Large intestine (tissue), 3 donors: ENCODE measurements at regions not wholly inside any gene's neighbourhood (a gene's known extent, or its start where the extent isn't known, plus 50 kb on each side); places are given as distances from the start of the nearest gene placed in this dataset.

ENCODE experiments used
- DNase-seq, 2 donors: peaks; one replicate each; pipeline versions ENCODE4 v3.0.0 to v3.0.0-alpha.2; 2013
- H3K27ac ChIP-seq: one replicate; pipeline ENCODE4 v1.5.1; 2013; ENCODE audit warnings: low read length
- H3K27me3 ChIP-seq: 2 replicates; pipeline ENCODE4 v1.6.1; 2013; ENCODE audit warnings: low read length; ENCODE audit not compliant: control insufficient read depth, insufficient read depth
- H3K36me3 ChIP-seq: 2 replicates; pipeline ENCODE4 v1.6.1; 2013; ENCODE audit warnings: low read length; ENCODE audit not compliant: control insufficient read depth, insufficient read depth
- H3K4me1 ChIP-seq: one replicate; pipeline ENCODE4 v1.6.1; 2013; ENCODE audit warnings: low read length; ENCODE audit not compliant: control insufficient read depth, insufficient read depth
- H3K4me3 ChIP-seq: one replicate; pipeline ENCODE4 v1.5.1; 2013; ENCODE audit warnings: low read length
- H3K9me3 ChIP-seq: one replicate; pipeline ENCODE4 v1.6.1; 2013; ENCODE audit warnings: mild to moderate bottlenecking, low read depth, low read length, moderate library complexity; ENCODE audit not compliant: control insufficient read depth
- whole genome bisulfite sequencing: methylation state at CpG from one replicate; pipeline ENCODE4 v1.1.5; 2013; ENCODE audit warnings: low lambda C conversion rate; ENCODE audit not compliant: insufficient coverage; 5-methylcytosine and 5-hydroxymethylcytosine counted together

DNA sequence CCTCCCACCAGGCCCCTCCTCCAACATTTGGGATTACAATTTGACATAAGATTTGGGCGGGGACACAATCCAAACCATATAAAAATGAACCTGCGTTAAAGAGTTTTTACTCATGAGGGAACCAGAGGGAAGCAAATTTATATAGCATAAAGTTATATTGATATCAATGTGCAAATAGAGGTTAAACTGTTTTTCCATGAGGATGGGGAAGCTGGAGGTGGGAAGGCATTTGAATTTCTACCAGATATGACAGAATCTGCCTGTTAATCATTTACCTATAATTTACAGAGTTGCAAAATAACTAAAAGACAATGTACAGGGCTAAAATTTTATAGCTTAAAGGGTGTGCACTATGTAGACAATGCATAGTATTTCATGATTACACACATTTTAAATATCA, 322.0 kb upstream of the FKBP1C start:
- Histone ChIP-seq H3K27me3 (no peaks in the 10 kb centered on the region), H3K9me3 (no peaks in the 10 kb centered on the region), H3K27ac (no peak overlapping the region), H3K4me1 (no peaks in the 10 kb centered on the region), H3K4me3 (no peak overlapping the region), H3K36me3 (no peaks in the 10 kb centered on the region)
- WGBS = no CpG with 5 or more reads among the region's 2 CpGs
- no peak for DNase-seq

DNA sequence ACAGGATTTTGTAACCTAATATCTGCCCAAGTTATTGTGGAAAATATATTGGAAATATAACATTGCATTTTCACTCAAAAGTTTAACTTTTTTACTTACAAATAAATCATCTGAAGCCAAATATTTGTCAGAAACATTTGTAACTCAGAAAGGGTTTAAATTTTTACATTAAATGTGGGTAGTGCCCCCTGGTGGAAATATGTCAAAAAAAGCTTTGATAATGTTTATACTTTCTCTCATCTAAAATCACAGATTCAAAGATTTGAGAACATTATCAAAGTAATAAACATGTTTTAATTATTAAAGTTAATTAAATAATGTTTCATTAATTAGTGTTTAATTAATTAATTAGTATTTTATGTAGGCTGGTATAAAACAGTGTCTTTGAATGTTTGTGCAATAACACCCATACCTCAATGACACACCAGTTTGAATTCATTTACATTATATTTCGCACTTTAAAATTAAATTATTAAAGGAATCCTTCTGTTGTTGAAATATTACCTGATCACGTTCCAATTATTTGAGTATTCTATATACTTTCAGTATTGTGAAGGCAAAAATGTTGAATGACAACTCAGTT, 320.1 kb upstream of the FKBP1C start:
- no peaks in the 10 kb centered on the region for H3K36me3 ChIP-seq
- H3K27me3 ChIP-seq = no peaks in the 10 kb centered on the region
- no CpG with 5 or more reads among the region's 2 CpGs for WGBS
- DNase-seq = no peak
- H3K4me1 ChIP-seq = no peaks in the 10 kb centered on the region
- H3K27ac ChIP-seq = no peak overlapping the region
- H3K4me3 ChIP-seq = no peak overlapping the region
- H3K9me3 ChIP-seq = no peaks in the 10 kb centered on the region

DNA sequence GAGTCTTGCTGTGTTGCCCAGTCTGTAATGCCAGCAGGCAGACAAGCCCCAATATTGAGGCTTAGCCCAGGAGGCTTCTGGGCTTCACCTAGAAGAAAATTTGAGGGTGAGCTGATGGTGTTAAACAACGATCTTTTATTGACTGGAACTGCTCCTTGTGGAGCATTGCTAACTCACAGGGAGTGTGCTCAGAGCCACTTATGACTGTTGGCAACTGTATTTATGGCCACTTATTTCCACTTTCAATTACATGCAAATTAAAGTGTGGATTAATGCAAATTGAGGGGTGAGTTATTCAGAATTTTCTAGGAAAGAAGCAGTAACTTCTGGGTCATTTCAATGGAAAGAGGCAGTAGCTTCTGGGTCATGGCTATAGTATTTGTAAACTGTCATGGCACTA, 317.2 kb upstream of the FKBP1C start:
- H3K9me3 ChIP-seq = no peaks in the 10 kb centered on the region
- no peaks in the 10 kb centered on the region for H3K4me1 ChIP-seq
- WGBS = no CpG with 5 or more reads among the region's 1 CpG
- no peak overlapping the region for H3K27ac ChIP-seq
- no peaks in the 10 kb centered on the region for H3K36me3 ChIP-seq
- no peak for DNase-seq
- H3K27me3 ChIP-seq = no peaks in the 10 kb centered on the region
- no peak overlapping the region for H3K4me3 ChIP-seq

DNA sequence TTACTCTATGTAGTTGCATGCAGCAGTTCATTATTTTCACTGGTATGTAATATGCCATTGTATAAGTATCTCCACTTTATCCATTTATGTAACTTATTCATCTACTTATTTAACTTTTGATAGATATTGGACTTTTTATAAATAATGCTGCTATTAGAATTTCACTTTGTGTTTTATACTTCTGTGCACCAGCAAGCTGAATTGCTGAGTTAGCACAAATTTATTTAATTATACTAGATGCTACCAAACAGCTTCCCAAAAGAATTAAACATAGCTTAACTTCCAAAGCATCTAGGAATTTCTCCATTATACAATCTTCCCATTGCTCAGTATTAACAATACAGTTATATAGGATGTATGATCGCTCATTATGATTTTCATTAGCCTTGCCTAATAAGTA, 308.0 kb upstream of the FKBP1C start:
- no peaks in the 10 kb centered on the region for H3K36me3 ChIP-seq
- no peaks in the 10 kb centered on the region for H3K4me1 ChIP-seq
- H3K27ac ChIP-seq = no peak overlapping the region
- no peaks in the 10 kb centered on the region for H3K27me3 ChIP-seq
- H3K4me3 ChIP-seq = no peak overlapping the region
- H3K9me3 ChIP-seq = no peaks in the 10 kb centered on the region
- no peak for DNase-seq
- 100% methylated on average over 1 of the region's 1 CpG for WGBS

DNA sequence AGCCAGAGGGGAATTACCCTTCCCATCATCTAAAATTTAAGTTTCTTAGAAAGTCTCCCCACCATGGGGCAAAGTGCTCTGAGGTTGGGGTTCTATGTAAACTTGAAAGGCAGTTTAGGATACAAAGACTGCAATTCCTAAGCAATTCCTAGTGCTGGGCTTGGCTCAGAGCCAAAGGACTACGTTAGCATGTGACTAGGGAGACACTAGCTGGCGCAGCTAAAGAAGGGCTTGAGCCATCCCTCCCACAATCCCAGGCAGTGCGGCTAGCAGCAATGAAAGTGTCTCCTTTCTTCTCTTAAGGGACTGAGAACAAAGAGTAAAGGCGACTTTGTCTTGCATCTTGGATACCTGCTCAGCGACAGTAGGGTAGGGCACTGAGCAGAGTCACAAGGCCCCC, 306.6 kb upstream of the FKBP1C start:
- H3K27ac ChIP-seq = no peak overlapping the region
- no peak overlapping the region for H3K4me3 ChIP-seq
- 100% methylated on average over 1 of the region's 5 CpGs for whole genome bisulfite sequencing
- H3K36me3 ChIP-seq = no peaks in the 10 kb centered on the region
- H3K27me3 ChIP-seq = no peaks in the 10 kb centered on the region
- no peaks in the 10 kb centered on the region for H3K9me3 ChIP-seq
- DNase-seq = no peak
- no peaks in the 10 kb centered on the region for H3K4me1 ChIP-seq

DNA sequence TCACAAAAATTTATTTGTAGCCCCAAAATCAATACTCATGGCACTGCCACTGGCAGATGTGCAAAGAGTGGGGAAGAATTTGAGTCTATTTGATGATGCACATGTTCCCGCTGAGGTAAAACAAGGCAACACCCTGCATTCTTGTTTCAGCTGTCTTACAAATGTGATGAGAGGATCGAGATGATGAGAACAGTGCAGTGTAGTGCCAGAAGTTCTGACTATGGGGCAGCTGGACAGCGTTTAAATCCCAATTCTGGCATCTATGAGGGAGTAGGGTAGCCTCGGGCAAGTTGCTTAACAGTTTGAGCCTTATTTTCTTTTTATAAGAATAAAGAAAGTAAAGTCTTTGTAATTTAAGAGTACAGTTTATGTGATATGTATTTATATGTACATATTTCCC, 296.7 kb upstream of the FKBP1C start:
- H3K27me3 ChIP-seq = no peaks in the 10 kb centered on the region
- no peaks in the 10 kb centered on the region for H3K9me3 ChIP-seq
- H3K36me3 ChIP-seq = no peaks in the 10 kb centered on the region
- no peaks in the 10 kb centered on the region for H3K4me1 ChIP-seq
- DNase-seq = no peak
- no peak overlapping the region for H3K27ac ChIP-seq
- no peak overlapping the region for H3K4me3 ChIP-seq
- WGBS = no CpG with 5 or more reads among the region's 4 CpGs

DNA sequence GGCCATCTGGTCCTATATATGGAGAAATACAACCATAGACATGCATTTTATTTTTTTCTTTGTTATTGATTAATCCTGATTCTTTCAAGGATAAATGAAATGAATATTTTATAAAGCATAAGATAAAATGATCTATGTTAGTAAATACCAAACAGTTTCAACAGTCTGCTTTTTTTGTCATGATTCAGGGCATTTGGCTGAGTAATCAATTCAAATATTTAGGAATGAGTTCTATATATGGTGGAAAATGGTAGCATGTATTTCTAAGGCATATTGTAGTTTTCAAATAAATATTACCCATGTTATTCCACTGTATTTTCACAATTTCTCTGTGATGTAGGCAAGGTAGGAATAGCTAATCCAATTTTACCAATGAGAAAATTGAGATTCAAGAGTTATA, 287.5 kb upstream of the FKBP1C start:
- no peaks in the 10 kb centered on the region for H3K27me3 ChIP-seq
- H3K27ac ChIP-seq = no peak overlapping the region
- no peak overlapping the region for H3K4me3 ChIP-seq
- DNase-seq = no peak
- no peaks in the 10 kb centered on the region for H3K9me3 ChIP-seq
- H3K36me3 ChIP-seq = no peaks in the 10 kb centered on the region
- no peaks in the 10 kb centered on the region for H3K4me1 ChIP-seq

DNA sequence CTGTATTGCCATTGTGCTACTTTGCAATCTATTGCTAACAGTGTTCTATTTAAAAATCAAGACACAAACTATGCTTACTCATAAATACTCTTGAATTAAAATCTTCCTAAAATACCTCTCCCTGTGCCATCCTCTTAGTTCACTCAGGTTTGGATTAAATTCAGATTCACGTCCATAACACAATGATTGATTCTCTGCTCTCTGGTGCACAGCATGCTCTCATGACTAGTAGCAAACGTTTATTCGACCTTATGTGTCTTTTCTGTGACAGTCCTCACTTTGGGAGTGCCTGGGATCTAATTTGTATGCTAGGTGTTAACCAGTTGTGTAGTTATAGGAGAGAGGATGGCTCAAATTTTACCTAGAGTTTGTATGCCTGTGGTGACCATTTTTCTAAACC, 270.4 kb upstream of the FKBP1C start:
- Histone ChIP-seq H3K36me3 (no peaks in the 10 kb centered on the region), H3K4me3 (no peak overlapping the region), H3K9me3 (no peaks in the 10 kb centered on the region), H3K27me3 (no peaks in the 10 kb centered on the region), H3K4me1 (no peaks in the 10 kb centered on the region), H3K27ac (no peak overlapping the region)
- WGBS = no CpG with 5 or more reads among the region's 3 CpGs
- no peak for DNase-seq

DNA sequence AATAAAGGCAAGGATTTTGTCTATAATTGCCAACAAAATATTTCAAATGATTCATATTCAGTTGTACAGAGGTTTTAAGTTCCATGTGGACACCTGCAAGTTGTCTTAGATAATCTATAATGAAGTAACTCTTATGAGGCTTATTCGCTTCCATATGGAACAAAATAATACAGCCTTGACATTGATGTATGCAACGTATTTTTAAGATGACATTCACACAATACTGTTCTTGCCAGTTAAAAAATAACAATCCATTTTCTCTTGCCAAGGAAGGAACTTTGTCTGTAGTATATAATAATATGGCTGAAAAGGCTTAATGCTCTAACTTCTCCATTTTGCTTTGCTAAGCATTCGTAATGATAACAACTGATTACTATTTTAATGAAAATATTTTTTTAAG, 269.3 kb upstream of the FKBP1C start:
- no peaks in the 10 kb centered on the region for H3K4me1 ChIP-seq
- H3K4me3 ChIP-seq = no peak overlapping the region
- no peaks in the 10 kb centered on the region for H3K27me3 ChIP-seq
- DNase-seq = no peak
- H3K27ac ChIP-seq = no peak overlapping the region
- WGBS = 90% methylated on average over 3 of the region's 3 CpGs
- no peaks in the 10 kb centered on the region for H3K9me3 ChIP-seq
- H3K36me3 ChIP-seq = no peaks in the 10 kb centered on the region

DNA sequence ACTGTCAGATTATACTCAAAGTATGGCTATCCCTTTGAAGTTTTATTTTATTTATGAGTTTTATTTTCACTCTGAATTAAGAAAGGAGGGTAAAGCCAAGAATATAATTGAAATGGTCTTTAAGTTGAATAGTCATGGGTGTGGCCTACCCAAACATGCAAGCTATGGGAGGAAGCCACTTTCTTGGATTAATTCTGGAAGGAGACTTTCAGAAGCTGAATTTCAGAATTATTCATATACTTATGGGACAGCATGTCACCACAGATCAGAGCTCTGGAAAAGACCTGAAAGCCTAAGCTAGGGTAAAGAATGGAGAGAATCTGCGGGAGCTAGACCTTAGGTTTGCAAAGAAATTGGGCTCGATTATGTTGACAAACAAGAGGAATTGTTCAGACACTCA, 242.4 kb upstream of the FKBP1C start:
- Histone ChIP-seq H3K27ac (no peak overlapping the region), H3K4me1 (peaks cover 8% of the 10 kb centered on the region), H3K36me3 (no peaks in the 10 kb centered on the region), H3K9me3 (no peaks in the 10 kb centered on the region), H3K4me3 (no peak overlapping the region), H3K27me3 (no peaks in the 10 kb centered on the region)
- DNase-seq = no peak
- 88% methylated on average over 2 of the region's 2 CpGs for WGBS

DNA sequence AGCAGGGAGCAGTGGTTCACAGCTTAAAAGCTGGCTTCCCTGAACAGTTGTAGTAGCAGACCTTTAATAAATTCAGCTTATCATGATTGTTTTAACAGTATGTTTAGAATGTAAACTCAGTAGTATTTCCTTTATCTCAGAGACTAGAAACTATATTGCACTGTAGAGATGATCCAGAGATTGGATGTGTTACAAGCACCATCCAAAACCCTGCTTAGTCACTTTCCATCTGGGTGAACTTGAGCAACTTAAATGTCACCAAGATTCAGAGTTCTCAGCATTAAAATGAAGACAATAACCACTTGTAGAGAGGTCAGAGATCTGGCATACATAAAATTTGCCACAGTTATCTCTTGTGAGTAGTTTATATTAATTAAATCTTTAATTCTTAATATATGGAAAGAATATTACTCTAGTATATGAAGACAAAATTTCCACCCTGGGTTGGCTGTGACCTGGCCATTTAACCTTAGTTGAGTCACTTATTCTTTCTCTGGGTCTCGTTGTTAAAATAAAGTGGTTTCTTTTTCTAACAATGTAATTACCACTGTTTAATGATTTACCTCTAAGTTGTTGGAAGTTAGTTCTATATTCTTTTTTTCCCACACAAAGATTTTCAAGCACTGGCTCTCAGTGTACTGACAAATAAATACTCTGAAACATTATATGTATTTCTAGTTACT, 239.2 kb upstream of the FKBP1C start:
- H3K4me1 ChIP-seq = peaks cover 8% of the 10 kb centered on the region
- H3K9me3 ChIP-seq = no peaks in the 10 kb centered on the region
- no peaks in the 10 kb centered on the region for H3K36me3 ChIP-seq
- H3K27me3 ChIP-seq = no peaks in the 10 kb centered on the region
- DNase-seq = peak in 1 of 2 donors; percentile 10
- H3K4me3 ChIP-seq = no peak overlapping the region
- H3K27ac ChIP-seq = peak overlapping the region; percentile 6
- WGBS = no CpG with 5 or more reads among the region's 1 CpG
